GM12878 (cell line): ENCODE measurements at regions not wholly inside any gene's neighbourhood (a gene's known extent, or its start where the extent isn't known, plus 50 kb on each side); places are given as distances from the start of the nearest gene placed in this dataset.

Experiments used
- ATAC-seq: fragments of 200-7000 bp; cut with Tn5 transposase; 3 replicates; pipeline ENCODE4 v1.9.1; 2020; ENCODE audit warnings: mild to moderate bottlenecking, moderate library complexity
- BruUV-seq: library from RNA; stranded (reverse); fragments of 400-500 nt; replicated peaks from 2 replicates; lab custom pipeline; 2021; lab: Mats Ljungman, UMichigan
- CTCF ChIA-PET: fragments of 300-600 bp; sonication (Branson Sonifier 250); formaldehyde crosslinking; extraction: SDS; loops from one replicate; lab custom pipeline; 2021; ENCODE audit warnings: inconsistent platforms; lab: Yijun Ruan, JAX
- POLR2A ChIA-PET: fragments of 350-600 bp; formaldehyde crosslinking; extraction: SDS; loops from one replicate; lab custom pipeline; 2021; ENCODE audit warnings: inconsistent platforms; lab: Charles Lee
- RAD21 ChIA-PET: fragments of 300-600 bp; sonication (Branson Sonifier 250); formaldehyde crosslinking; loops from one replicate; lab custom pipeline; 2023; ENCODE audit warnings: antibody characterized with exemption; ENCODE audit not compliant: unreplicated experiment; lab: Charles Lee
- SMC1A ChIA-PET: fragments of 300-600 bp; sonication (Branson Sonifier 250); formaldehyde crosslinking; loops from one replicate; lab custom pipeline; 2023; ENCODE audit not compliant: unreplicated experiment, uncharacterized antibody; lab: Charles Lee
- DNase-seq: peaks from one replicate; pipeline ENCODE4 v3.0.0-alpha.2; 2011; ENCODE audit warnings: low read depth, low spot score
- FAIRE-seq: peaks from 3 replicates; lab custom pipeline; 2011; peaks lifted over from hg19 to GRCh38; lab: Jason Lieb, UNC
- H2AFZ ChIP-seq: 2 replicates; pipeline ENCODE4 v1.6.0; 2011; ENCODE audit warnings: low read depth, low read length, control low read depth; ENCODE audit not compliant: control insufficient read depth
- H3K27ac ChIP-seq: 2 replicates; pipeline ENCODE4 v1.5.1; 2011; ENCODE audit warnings: control low read depth; ENCODE audit not compliant: control insufficient read depth, insufficient read depth
- H3K27me3 ChIP-seq, 2 experiments: replicated peaks in 1 of 2; 2 replicates each; pipeline versions ENCODE4 v1.6.0 to v1.6.1; 2011; ENCODE audit warnings: low read length in 1 of 2; ENCODE audit not compliant: control insufficient read depth in 2 of 2, insufficient read depth in 2 of 2
- H3K36me3 ChIP-seq, 2 experiments: 2 replicates each; pipeline ENCODE4 v1.5.1; 2011; ENCODE audit warnings: low read length in 1 of 2; ENCODE audit not compliant: control insufficient read depth in 2 of 2, insufficient read depth in 2 of 2
- H3K4me1 ChIP-seq: 2 replicates; pipeline ENCODE4 v1.6.1; 2011; ENCODE audit warnings: mild to moderate bottlenecking, low read length, moderate library complexity, mixed read lengths; ENCODE audit not compliant: control insufficient read depth, insufficient read depth
- H3K4me2 ChIP-seq: 2 replicates; pipeline ENCODE4 v1.6.0; 2011; ENCODE audit warnings: control low read depth; ENCODE audit not compliant: control insufficient read depth, insufficient read depth
- H3K4me3 ChIP-seq: fragments of 200-600 bp; sonication (generic); 2 replicates; pipeline ENCODE4 v1.5.1; 2016
- H3K79me2 ChIP-seq: 2 replicates; pipeline ENCODE4 v1.6.0; 2011; ENCODE audit warnings: low read length; ENCODE audit not compliant: control insufficient read depth, insufficient read depth
- H3K9ac ChIP-seq: 2 replicates; pipeline ENCODE4 v1.8.0; 2011; ENCODE audit warnings: low read length, control low read depth, mixed read lengths; ENCODE audit not compliant: control insufficient read depth, insufficient read depth
- H3K9me3 ChIP-seq: replicated peaks from 3 replicates; pipeline ENCODE4 v1.5.1; 2011; ENCODE audit warnings: mild to moderate bottlenecking, low read length; ENCODE audit not compliant: control insufficient read depth, insufficient read depth
- H4K20me1 ChIP-seq: 2 replicates; pipeline ENCODE4 v1.6.0; 2011; ENCODE audit not compliant: control insufficient read depth, insufficient read depth
- ASH2L ChIP-seq: fragments of 300-600, 200-600 bp; sonication (generic); IDR thresholded peaks from 2 replicates; pipeline ENCODE4 v1.6.1; 2017; ENCODE audit warnings: low read depth, mild to moderate bottlenecking, borderline replicate concordance
- CBFB ChIP-seq: IDR thresholded peaks from 2 replicates; pipeline ENCODE4 v1.6.1; 2016; ENCODE audit warnings: antibody characterized with exemption, low read depth
- MEF2B ChIP-seq: fragments of 450-650 bp; IDR thresholded peaks from 2 replicates; pipeline ENCODE4 v1.6.1; 2018; ENCODE audit warnings: mild to moderate bottlenecking, moderate library complexity; ENCODE audit not compliant: partially characterized antibody, poor library complexity, severe bottlenecking
- PAX8 ChIP-seq: fragments of 450-650 bp; IDR thresholded peaks from 2 replicates; pipeline ENCODE4 v1.6.1; 2017; ENCODE audit warnings: mild to moderate bottlenecking, moderate library complexity
- RCOR1 ChIP-seq: conservative IDR thresholded peaks from 2 replicates; pipeline ENCODE4 v1.6.1; 2012; ENCODE audit warnings: low read depth, low read length, improper control_type of control experiment
- SIN3A ChIP-seq: IDR thresholded peaks from 2 replicates; pipeline ENCODE4 v1.6.1; 2012; ENCODE audit warnings: low read depth, low read length, improper control_type of control experiment
- SMAD5 ChIP-seq: IDR thresholded peaks from 2 replicates; pipeline ENCODE4 v1.6.1; 2016; ENCODE audit warnings: antibody characterized with exemption, low read depth
- SMARCA5 ChIP-seq: fragments of 450-650 bp; IDR thresholded peaks from 2 replicates; pipeline ENCODE4 v1.6.1; 2017; ENCODE audit warnings: mild to moderate bottlenecking
- SREBF2 ChIP-seq: IDR thresholded peaks from 2 replicates; pipeline ENCODE4 v1.6.1; 2012; ENCODE audit warnings: mild to moderate bottlenecking, low read length
- SRF ChIP-seq, 2 experiments: IDR thresholded peaks; 2 replicates each; pipeline ENCODE4 v1.6.1; 2011; ENCODE audit warnings: low read depth in 2 of 2, low read length in 2 of 2, mild to moderate bottlenecking in 1 of 2, moderate library complexity in 1 of 2
- WRNIP1 ChIP-seq: IDR thresholded peaks from 2 replicates; pipeline ENCODE4 v1.6.1; 2011; ENCODE audit warnings: low read depth, low read length, improper control_type of control experiment, borderline replicate concordance
- ZNF274 ChIP-seq: IDR thresholded peaks from one replicate; pipeline ENCODE4 v1.8.0; 2011; ENCODE audit not compliant: insufficient read length, insufficient read depth
- WGBS: methylation state at CpG from one replicate; pipeline ENCODE4 v1.1.6; 2016; ENCODE audit warnings: low lambda C conversion rate; ENCODE audit not compliant: insufficient replicate concordance, insufficient coverage; ENCODE audit errors: missing lambda C conversion rate; 5-methylcytosine and 5-hydroxymethylcytosine counted together
- in situ Hi-C: fragments of 300-500 bp; cut with MboI; formaldehyde crosslinking; loops from 9 replicates; pipeline ENCODE4 v1.14.3; 2018; ENCODE audit warnings: mixed read lengths
- intact Hi-C: fragments of 100-400 bp; cut with micrococcal nuclease; formaldehyde crosslinking; loops from one replicate; pipeline ENCODE4 v1.14.2; 2022; ENCODE audit not compliant: unreplicated experiment
- TF ChIP-seq, protein P1 (sequence below): IDR thresholded peaks from 2 replicates; pipeline ENCODE4 v1.6.1; 2012; ENCODE audit warnings: low read length, inconsistent platforms
- TF ChIP-seq, protein P2 (sequence below): fragments of 450-650 bp; conservative IDR thresholded peaks from 2 replicates; pipeline ENCODE4 v1.6.1; 2017; ENCODE audit warnings: mild to moderate bottlenecking, moderate library complexity
- TF ChIP-seq, protein P3 (sequence below): IDR thresholded peaks from 2 replicates; pipeline ENCODE4 v1.6.1; 2011; ENCODE audit warnings: borderline replicate concordance, low read depth, mild to moderate bottlenecking, moderate library complexity, mixed read lengths, low read length; ENCODE audit not compliant: insufficient read depth; ENCODE audit errors: extremely low read length
- TF ChIP-seq, protein P4 (sequence below): IDR thresholded peaks from 2 replicates; pipeline ENCODE4 v1.6.1; 2011; ENCODE audit warnings: low read depth, mild to moderate bottlenecking, low read length, moderate library complexity, borderline replicate concordance; ENCODE audit errors: extremely low read depth
- TF ChIP-seq, protein P5 (sequence below): fragments of 150-350 bp; IDR thresholded peaks from 2 replicates; pipeline ENCODE4 v1.6.1; 2016; ENCODE audit warnings: low read depth, low read length

DNA sequence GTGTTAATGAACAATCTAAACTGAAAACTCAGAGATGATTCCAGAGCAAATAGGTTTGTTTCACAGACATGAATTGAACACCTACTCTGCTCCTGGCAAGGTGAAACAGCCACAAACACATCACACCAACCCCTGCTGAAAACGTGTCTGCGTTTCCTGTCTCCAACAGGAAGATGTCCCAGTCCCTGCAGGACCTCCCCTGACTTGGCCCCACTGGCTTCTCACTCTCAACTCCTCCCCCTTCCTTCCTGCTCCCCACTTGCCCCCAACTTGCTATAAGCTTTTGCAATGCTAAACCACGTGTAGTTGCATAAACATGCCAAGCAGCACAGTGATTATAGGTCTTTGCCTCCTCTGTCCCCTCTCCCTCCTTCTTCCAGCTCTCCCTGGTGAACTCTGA lies 567.6 kb downstream of the BCL11B start:
- Histone ChIP-seq H4K20me1 (no peaks in the 10 kb centered on the region), H2AFZ (no peak overlapping the region), H3K36me3 (no peaks in the 10 kb centered on the region), H3K4me2 (no peak overlapping the region), H3K4me3 (no peak overlapping the region), H3K27ac (no peak overlapping the region), H3K9me3 (no peaks in the 10 kb centered on the region), H3K27me3 (no peaks in the 10 kb centered on the region), H3K9ac (no peak overlapping the region), H3K79me2 (no peaks in the 10 kb centered on the region), H3K4me1 (no peaks in the 10 kb centered on the region)
- CTCF ChIA-PET = no interaction called here
- POLR2A ChIA-PET = no interaction called here
- intact Hi-C loops (no loop called here), in situ Hi-C loops (no loop called here)
- BruUV-seq = no TSS peak
- FAIRE-seq = no peak
- SMC1A ChIA-PET = interaction anchor here (0.6 to 1.4 kb wide), 3 partner anchors 85 to 565 kb away, joined by 3 to 5 read pairs (median 3); no protein-coding TSS in a partner anchor
- 0% methylated on average over 3 of the region's 3 CpGs for WGBS
- ATAC-seq = no peak
- DNase-seq = no peak
- RAD21 ChIA-PET = no interaction called here
- TF ChIP-seq, protein P1, sequence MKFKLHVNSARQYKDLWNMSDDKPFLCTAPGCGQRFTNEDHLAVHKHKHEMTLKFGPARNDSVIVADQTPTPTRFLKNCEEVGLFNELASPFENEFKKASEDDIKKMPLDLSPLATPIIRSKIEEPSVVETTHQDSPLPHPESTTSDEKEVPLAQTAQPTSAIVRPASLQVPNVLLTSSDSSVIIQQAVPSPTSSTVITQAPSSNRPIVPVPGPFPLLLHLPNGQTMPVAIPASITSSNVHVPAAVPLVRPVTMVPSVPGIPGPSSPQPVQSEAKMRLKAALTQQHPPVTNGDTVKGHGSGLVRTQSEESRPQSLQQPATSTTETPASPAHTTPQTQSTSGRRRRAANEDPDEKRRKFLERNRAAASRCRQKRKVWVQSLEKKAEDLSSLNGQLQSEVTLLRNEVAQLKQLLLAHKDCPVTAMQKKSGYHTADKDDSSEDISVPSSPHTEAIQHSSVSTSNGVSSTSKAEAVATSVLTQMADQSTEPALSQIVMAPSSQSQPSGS = no peak
- TF ChIP-seq RCOR1 (no peak), MEF2B (no peak), WRNIP1 (no peak), SIN3A (no peak), ASH2L (no peak), SREBF2 (no peak), CBFB (no peak), PAX8 (no peak), SMARCA5 (no peak), SMAD5 (no peak), SRF (IDR thresholded peaks at IDR 0.05; ENCODE audit: low read depth in 2 of 2, low read length in 2 of 2) (no peak), ZNF274 (no peak)
- TF ChIP-seq, protein P2, sequence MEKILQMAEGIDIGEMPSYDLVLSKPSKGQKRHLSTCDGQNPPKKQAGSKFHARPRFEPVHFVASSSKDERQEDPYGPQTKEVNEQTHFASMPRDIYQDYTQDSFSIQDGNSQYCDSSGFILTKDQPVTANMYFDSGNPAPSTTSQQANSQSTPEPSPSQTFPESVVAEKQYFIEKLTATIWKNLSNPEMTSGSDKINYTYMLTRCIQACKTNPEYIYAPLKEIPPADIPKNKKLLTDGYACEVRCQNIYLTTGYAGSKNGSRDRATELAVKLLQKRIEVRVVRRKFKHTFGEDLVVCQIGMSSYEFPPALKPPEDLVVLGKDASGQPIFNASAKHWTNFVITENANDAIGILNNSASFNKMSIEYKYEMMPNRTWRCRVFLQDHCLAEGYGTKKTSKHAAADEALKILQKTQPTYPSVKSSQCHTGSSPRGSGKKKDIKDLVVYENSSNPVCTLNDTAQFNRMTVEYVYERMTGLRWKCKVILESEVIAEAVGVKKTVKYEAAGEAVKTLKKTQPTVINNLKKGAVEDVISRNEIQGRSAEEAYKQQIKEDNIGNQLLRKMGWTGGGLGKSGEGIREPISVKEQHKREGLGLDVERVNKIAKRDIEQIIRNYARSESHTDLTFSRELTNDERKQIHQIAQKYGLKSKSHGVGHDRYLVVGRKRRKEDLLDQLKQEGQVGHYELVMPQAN = no peak
- TF ChIP-seq, protein P3, sequence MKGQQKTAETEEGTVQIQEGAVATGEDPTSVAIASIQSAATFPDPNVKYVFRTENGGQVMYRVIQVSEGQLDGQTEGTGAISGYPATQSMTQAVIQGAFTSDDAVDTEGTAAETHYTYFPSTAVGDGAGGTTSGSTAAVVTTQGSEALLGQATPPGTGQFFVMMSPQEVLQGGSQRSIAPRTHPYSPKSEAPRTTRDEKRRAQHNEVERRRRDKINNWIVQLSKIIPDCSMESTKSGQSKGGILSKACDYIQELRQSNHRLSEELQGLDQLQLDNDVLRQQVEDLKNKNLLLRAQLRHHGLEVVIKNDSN = no peak
- TF ChIP-seq, protein P4, sequence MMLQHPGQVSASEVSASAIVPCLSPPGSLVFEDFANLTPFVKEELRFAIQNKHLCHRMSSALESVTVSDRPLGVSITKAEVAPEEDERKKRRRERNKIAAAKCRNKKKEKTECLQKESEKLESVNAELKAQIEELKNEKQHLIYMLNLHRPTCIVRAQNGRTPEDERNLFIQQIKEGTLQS = no peak
- TF ChIP-seq, protein P5, sequence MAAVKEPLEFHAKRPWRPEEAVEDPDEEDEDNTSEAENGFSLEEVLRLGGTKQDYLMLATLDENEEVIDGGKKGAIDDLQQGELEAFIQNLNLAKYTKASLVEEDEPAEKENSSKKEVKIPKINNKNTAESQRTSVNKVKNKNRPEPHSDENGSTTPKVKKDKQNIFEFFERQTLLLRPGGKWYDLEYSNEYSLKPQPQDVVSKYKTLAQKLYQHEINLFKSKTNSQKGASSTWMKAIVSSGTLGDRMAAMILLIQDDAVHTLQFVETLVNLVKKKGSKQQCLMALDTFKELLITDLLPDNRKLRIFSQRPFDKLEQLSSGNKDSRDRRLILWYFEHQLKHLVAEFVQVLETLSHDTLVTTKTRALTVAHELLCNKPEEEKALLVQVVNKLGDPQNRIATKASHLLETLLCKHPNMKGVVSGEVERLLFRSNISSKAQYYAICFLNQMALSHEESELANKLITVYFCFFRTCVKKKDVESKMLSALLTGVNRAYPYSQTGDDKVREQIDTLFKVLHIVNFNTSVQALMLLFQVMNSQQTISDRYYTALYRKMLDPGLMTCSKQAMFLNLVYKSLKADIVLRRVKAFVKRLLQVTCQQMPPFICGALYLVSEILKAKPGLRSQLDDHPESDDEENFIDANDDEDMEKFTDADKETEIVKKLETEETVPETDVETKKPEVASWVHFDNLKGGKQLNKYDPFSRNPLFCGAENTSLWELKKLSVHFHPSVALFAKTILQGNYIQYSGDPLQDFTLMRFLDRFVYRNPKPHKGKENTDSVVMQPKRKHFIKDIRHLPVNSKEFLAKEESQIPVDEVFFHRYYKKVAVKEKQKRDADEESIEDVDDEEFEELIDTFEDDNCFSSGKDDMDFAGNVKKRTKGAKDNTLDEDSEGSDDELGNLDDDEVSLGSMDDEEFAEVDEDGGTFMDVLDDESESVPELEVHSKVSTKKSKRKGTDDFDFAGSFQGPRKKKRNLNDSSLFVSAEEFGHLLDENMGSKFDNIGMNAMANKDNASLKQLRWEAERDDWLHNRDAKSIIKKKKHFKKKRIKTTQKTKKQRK = no peak
